Esophagus squamous epithelium (tissue), 4 donors: ENCODE measurements at regions not wholly inside any gene's neighbourhood (a gene's known extent, or its start where the extent isn't known, plus 50 kb on each side); places are given as distances from the start of the nearest gene placed in this dataset.

ENCODE experiments used
- CTCF ChIP-seq, 6 experiments: fragments of 450-650 bp in 4 of 6; fragments of 200-600 bp in 2 of 6; sonication (generic) in 2 of 6; IDR thresholded peaks; one replicate each; pipeline ENCODE4 v1.5.1; 2016 to 2019; ENCODE audit warnings: antibody characterized with exemption in 6 of 6, mild to moderate bottlenecking in 4 of 6, moderate library complexity in 4 of 6
- POLR2A ChIP-seq, 4 donors: fragments of 450-650 bp; IDR thresholded peaks; one replicate each; pipeline ENCODE4 v1.6.1; 2017; ENCODE audit warnings: antibody characterized with exemption in 4 of 4, mild to moderate bottlenecking in 4 of 4, moderate library complexity in 3 of 4

DNA sequence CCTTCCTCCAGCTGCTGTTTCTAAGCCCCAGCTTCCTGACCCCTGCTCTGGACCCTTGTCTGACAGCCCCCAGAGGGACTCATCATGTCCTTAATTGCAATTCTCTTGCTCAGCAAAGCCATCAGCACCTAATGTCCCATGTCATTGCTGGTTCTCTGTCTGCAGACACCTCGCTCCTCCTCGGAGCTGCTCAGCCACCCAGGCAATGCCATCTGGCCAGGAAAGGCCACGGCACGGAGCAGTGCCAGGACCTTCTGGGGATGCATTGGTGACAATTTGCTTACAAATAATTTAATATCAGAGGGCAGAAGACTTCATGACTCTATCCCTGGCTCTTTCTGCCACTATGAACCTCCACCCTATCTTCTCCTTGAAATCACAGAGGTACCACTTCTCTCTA is 107.0 kb upstream of the THY1 start:
- no peak for TF ChIP-seq CTCF (IDR thresholded peaks at IDR 0.05)
- TF ChIP-seq POLR2A (IDR thresholded peaks at IDR 0.05) = no peak
